ENCODE measurements at regions not wholly inside any gene's neighbourhood (a gene's known extent, or its start where the extent isn't known, plus 50 kb on each side); places are given as distances from the start of the nearest gene placed in this dataset.

DNA sequence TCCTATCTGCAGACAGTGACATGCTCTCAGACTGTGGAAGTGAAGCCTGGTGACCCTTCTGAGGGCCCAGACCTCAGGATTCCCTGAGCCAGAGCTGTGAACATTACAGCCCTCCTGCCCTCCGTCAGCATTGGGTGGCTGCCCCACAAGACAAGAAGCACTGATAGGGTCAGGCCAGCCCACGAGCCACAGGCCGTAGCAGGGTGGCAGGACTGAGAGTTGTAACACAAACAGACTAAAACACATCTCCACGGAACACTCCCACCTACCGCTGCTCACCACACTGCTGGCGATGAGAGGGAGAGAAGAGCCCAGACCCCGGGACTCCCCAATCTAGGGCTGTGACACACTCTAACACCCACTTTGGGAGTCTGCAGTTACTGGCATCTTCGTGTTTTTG is 264.8 kb upstream of the FSIP2 start:
- Histone ChIP-seq H3K23me2 (ENCODE audit: insufficient read length, low read depth, low read length, poor library complexity, severe bottlenecking) (no peaks in the 10 kb centered on the region), H3T11ph (ENCODE audit: low read length) (no peak overlapping the region), H3K27ac (ENCODE audit: insufficient read length, low read depth, low read length) (no peak overlapping the region), H3K56ac (ENCODE audit: insufficient read length, low read depth, low read length) (no peak overlapping the region), H4K91ac (ENCODE audit: insufficient read length, low read depth, low read length) (no peak overlapping the region), H2BK12ac (ENCODE audit: insufficient read length, low read depth, low read length) (no peak overlapping the region), H2BK120ac (ENCODE audit: low read depth, low read length, poor library complexity, severe bottlenecking) (no peak overlapping the region), H3K79me1 (ENCODE audit: insufficient read depth, low read depth, low read length, poor library complexity, severe bottlenecking) (no peaks in the 10 kb centered on the region), H3K9me3 (ENCODE audit: control insufficient read depth, low read depth, low read length) (no peaks in the 10 kb centered on the region), H3K23ac (ENCODE audit: insufficient read length, low read depth, low read length) (no peak overlapping the region), H3K27me3 (ENCODE audit: insufficient read depth, low read length) (no peaks in the 10 kb centered on the region), H2BK20ac (ENCODE audit: low read depth, low read length, poor library complexity, severe bottlenecking) (no peak overlapping the region), H2BK5ac (ENCODE audit: insufficient read length, low read length) (no peak overlapping the region), H2AK5ac (ENCODE audit: insufficient read length, low read length) (no peak overlapping the region), H4K20me1 (ENCODE audit: control insufficient read depth, insufficient read depth, insufficient read length) (no peaks in the 10 kb centered on the region), H3K14ac (ENCODE audit: insufficient read depth, low read length) (no peak overlapping the region; the same call in 1 of the 2 replicates), H2AFZ (ENCODE audit: low read length) (no peak overlapping the region), H4K5ac (ENCODE audit: insufficient read length, low read depth, low read length) (no peak overlapping the region), H3K4me1 (ENCODE audit: insufficient read depth, low read length) (peaks cover 2% of the 10 kb centered on the region; the same call in 1 of the 2 replicates), H3K9ac (ENCODE audit: extremely low read depth, insufficient read length, low read length) (no peak overlapping the region), H3K4me2 (ENCODE audit: insufficient read depth, insufficient read length, low read length) (no peak overlapping the region), H3K4ac (ENCODE audit: low read depth, low read length) (no peak overlapping the region), H3K18ac (ENCODE audit: insufficient read length, low read depth, low read length) (no peak overlapping the region), H4K8ac (replicated peaks; ENCODE audit: insufficient read length, low read depth, low read length) (no peak overlapping the region), H2BK15ac (ENCODE audit: low read depth, low read length) (no peak overlapping the region), H3K79me2 (ENCODE audit: insufficient read depth, low read length) (no peaks in the 10 kb centered on the region)
- no CpG with 5 or more reads among the region's 8 CpGs for WGBS (ENCODE audit: extremely low coverage, insufficient read length, low lambda C conversion rate)
- H3K27ac Mint-ChIP-seq, result peak overlapping the region in 1 of 3 experiments; percentile 54; a peak in 1 of 7 replicates
- no peaks in the 10 kb centered on the region for H3K27me3 Mint-ChIP-seq (ENCODE audit: low read depth)
- peaks cover 26 to 28% of the 10 kb centered on the region in 2 experiments for H3K4me1 Mint-ChIP-seq
- TF ChIP-seq, protein P1, sequence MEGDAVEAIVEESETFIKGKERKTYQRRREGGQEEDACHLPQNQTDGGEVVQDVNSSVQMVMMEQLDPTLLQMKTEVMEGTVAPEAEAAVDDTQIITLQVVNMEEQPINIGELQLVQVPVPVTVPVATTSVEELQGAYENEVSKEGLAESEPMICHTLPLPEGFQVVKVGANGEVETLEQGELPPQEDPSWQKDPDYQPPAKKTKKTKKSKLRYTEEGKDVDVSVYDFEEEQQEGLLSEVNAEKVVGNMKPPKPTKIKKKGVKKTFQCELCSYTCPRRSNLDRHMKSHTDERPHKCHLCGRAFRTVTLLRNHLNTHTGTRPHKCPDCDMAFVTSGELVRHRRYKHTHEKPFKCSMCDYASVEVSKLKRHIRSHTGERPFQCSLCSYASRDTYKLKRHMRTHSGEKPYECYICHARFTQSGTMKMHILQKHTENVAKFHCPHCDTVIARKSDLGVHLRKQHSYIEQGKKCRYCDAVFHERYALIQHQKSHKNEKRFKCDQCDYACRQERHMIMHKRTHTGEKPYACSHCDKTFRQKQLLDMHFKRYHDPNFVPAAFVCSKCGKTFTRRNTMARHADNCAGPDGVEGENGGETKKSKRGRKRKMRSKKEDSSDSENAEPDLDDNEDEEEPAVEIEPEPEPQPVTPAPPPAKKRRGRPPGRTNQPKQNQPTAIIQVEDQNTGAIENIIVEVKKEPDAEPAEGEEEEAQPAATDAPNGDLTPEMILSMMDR (conservative IDR thresholded peaks at IDR 0.05), result no peak
- DNase-seq, result no peak
- peaks cover 2 to 6% of the 10 kb centered on the region in 2 experiments; a peak in 3 of 5 replicates for H3K9me3 Mint-ChIP-seq
- H3K36me3 Mint-ChIP-seq (ENCODE audit: insufficient read depth in 1 of 3, low read depth in 3 of 3), result peaks cover 5 to 14% (median 12%) of the 10 kb centered on the region in 3 experiments; a peak in 5 of 7 replicates
- no peak overlapping the region for H3K4me3 Mint-ChIP-seq

Measured in H9 (cell line).